NB4 (cell line): ENCODE measurements at regions not wholly inside any gene's neighbourhood (a gene's known extent, or its start where the extent isn't known, plus 50 kb on each side); places are given as distances from the start of the nearest gene placed in this dataset.

Source experiments
- DNase-seq: peaks from one replicate; pipeline ENCODE4 v3.0.0; 2010; ENCODE audit warnings: low read depth
- H3K4me3 ChIP-seq: one replicate; pipeline ENCODE4 v1.5.1; 2011; ENCODE audit warnings: mild to moderate bottlenecking, low read depth, low read length, moderate library complexity
- MYC ChIP-seq: IDR thresholded peaks from 2 replicates; pipeline ENCODE4 v1.6.1; 2011; ENCODE audit warnings: low read depth, low read length
- POLR2A ChIP-seq: IDR thresholded peaks from 2 replicates; pipeline ENCODE4 v1.6.1; 2011; ENCODE audit warnings: mild to moderate bottlenecking; ENCODE audit not compliant: insufficient read length; ENCODE audit errors: extremely low read depth
- TF ChIP-seq, protein P1 (sequence below): IDR thresholded peaks from one replicate; pipeline ENCODE4 v1.5.1; 2012; ENCODE audit warnings: low read depth, low read length
- TF ChIP-seq, protein P2 (sequence below): IDR thresholded peaks from 2 replicates; pipeline ENCODE4 v1.6.1; 2011; ENCODE audit warnings: low read depth, low read length

DNA sequence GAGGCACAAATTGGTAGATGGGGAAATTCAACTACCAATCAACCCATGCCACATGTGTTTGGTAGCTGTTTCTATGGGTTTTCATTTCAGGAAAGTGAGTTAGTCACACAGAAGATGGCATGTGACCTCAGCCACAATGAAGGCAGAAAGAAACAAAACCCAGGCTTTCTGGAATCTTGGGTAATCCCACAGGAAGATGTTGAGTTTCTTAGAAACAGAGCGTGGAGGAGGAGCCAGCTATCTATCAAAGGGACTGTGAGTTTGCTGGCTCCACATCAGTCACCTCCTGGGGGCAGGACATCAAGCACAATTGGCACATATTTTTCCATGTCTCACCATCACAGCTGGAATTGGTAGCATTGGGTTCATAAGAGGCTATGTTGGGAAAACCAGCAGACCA, 188.9 kb upstream of the PLXNA2 start:
- no peak for DNase-seq
- TF ChIP-seq MYC (no peak), POLR2A (no peak)
- TF ChIP-seq, protein P1, sequence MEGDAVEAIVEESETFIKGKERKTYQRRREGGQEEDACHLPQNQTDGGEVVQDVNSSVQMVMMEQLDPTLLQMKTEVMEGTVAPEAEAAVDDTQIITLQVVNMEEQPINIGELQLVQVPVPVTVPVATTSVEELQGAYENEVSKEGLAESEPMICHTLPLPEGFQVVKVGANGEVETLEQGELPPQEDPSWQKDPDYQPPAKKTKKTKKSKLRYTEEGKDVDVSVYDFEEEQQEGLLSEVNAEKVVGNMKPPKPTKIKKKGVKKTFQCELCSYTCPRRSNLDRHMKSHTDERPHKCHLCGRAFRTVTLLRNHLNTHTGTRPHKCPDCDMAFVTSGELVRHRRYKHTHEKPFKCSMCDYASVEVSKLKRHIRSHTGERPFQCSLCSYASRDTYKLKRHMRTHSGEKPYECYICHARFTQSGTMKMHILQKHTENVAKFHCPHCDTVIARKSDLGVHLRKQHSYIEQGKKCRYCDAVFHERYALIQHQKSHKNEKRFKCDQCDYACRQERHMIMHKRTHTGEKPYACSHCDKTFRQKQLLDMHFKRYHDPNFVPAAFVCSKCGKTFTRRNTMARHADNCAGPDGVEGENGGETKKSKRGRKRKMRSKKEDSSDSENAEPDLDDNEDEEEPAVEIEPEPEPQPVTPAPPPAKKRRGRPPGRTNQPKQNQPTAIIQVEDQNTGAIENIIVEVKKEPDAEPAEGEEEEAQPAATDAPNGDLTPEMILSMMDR, result no peak
- TF ChIP-seq, protein P2, sequence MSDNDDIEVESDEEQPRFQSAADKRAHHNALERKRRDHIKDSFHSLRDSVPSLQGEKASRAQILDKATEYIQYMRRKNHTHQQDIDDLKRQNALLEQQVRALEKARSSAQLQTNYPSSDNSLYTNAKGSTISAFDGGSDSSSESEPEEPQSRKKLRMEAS, result no peak
- H3K4me3 ChIP-seq, result no peak overlapping the region

DNA sequence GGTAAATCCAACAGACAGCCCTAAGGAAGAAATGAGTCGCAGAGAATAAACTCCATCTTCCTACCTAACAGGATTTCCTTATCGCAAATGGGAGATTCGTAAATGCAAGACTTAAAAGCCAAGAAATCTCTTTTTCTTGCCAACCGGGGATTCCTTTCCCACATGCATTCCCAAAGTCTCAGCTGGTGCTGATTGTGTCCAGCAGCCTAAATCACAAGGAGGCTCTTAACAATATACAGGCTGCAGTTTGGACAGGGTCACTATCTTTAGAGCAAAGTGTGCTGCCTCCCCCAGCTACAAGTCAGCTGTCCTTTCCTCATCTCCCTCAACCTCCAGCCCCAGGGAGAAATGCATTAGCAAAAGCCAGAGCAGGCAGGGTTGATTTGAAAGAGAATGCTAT, 189.8 kb upstream of the PLXNA2 start:
- no peak overlapping the region for H3K4me3 ChIP-seq
- DNase-seq, result no peak
- TF ChIP-seq MYC (no peak), POLR2A (no peak)
- TF ChIP-seq, protein P2, result no peak
- TF ChIP-seq, protein P1, result no peak

DNA sequence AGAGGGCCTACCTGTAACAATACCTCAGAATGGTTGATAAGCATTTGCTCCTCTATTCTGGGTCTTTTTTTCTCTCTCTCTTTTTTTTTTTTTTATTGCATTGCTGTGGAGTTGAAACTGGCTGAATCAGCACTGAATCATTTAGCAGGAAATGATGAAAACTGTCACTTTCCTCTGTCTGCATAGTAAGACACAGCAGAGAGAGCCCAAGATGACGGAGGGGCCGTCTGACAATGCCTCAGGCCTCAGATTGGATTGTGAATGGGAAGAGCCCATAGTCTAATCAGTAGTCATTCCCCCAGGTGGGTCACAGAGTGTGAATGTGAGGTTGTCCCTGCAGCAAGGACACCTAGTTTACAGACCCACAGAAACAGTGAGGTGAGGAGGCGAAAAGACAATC, 193.2 kb upstream of the PLXNA2 start:
- TF ChIP-seq, protein P1, result no peak
- TF ChIP-seq, protein P2, result no peak
- no peak for TF ChIP-seq MYC
- TF ChIP-seq POLR2A, result no peak
- no peak overlapping the region for H3K4me3 ChIP-seq
- peak; percentile 2 for DNase-seq

DNA sequence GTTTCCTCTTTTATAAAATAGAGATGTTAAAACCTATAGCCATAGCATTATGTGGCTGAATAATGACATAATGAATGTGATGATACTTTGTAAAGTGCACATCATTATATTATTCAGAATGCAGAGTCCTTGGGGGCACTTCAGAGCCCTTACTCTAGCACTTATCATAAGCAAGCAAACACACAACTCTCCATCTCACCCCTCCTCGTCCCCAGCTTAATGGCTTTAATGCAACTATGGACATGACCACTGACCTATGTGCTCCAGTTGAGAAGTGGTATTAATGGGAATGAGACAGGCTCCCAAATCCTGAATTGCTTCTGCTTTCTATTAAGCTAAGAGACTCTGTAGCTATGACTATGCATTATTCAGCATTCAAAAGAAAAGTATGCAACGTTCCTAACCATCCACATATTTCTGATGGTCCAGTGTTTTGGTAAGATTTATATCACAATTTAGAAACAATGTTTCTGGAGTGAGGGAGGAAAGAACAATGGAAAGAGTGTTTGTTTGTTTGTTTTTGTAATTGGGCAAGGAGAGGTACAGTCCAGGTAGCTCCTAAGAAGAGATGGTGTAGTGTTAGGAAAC, 194.0 kb upstream of the PLXNA2 start:
- TF ChIP-seq, protein P2, result no peak
- TF ChIP-seq, protein P1, result no peak
- TF ChIP-seq MYC (no peak), POLR2A (no peak)
- no peak for DNase-seq

DNA sequence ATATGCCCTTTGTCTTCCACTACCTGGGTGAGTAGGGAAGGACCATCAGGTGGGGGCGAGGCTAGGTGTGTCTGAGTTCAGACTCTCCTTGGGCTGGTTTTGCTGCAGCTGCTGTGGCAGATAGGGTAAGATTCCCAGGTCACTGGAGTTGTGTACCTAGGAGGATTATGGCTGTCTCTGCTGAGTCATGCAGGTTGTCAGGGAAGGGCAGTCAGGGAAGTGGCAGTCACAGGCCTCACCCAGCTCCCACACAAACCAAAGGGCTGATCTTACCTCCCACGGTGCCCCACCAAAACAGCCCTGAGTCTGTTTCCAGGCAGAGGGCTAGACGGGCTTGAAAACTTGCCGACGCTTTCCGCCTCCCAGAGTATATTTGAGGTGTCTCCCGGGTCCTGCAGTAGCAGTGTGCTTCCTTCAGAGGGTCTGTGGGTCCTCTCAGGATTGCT, 201.6 kb upstream of the PLXNA2 start:
- no peak for DNase-seq
- TF ChIP-seq, protein P1, result no peak
- TF ChIP-seq POLR2A (no peak), MYC (no peak)
- TF ChIP-seq, protein P2, result no peak
- no peak overlapping the region for H3K4me3 ChIP-seq

More for the DNA sequence above, 194.0 kb upstream of the PLXNA2 start:
- H3K4me3 ChIP-seq, result no peak overlapping the region
